HuH-7.5 (cell line): ENCODE measurements at regions not wholly inside any gene's neighbourhood (a gene's known extent, or its start where the extent isn't known, plus 50 kb on each side); places are given as distances from the start of the nearest gene placed in this dataset.
"Not testable (repeated sequence)": the region's sequence is repeated elsewhere in the genome, so short reads cannot be mapped to it uniquely, and the experiment has no call there.

ENCODE experiments used
- DNase-seq: peaks from one replicate; pipeline ENCODE4 v3.0.0; 2011; ENCODE audit warnings: low spot score

GRCh38 chr6:105713474-105714118 lies 310.7 kb upstream of the PREP start:
- no peak for DNase-seq

GRCh38 chr6:105711216-105711615 lies 308.3 kb upstream of the PREP start:
- DNase-seq, result no peak

- no peak for DNase-seq
These were observed 302.7 kb upstream of the PREP start for GRCh38 chr6:105705608-105706007.

GRCh38 chr6:105695461-105695860 lies 292.6 kb upstream of the PREP start:
- DNase-seq, result no peak

GRCh38 chr6:105692613-105693215 lies 289.8 kb upstream of the PREP start:
- no peak for DNase-seq

GRCh38 chr6:105691971-105692370 lies 289.1 kb upstream of the PREP start:
- DNase-seq, result no peak

GRCh38 chr6:105691081-105691480 lies 288.2 kb upstream of the PREP start:
- DNase-seq, result no peak

GRCh38 chr6:105688573-105688972 lies 285.7 kb upstream of the PREP start:
- no peak for DNase-seq

- DNase-seq, result not testable (repeated sequence)
These were observed 283.9 kb upstream of the PREP start for GRCh38 chr6:105686793-105687192.

- no peak for DNase-seq
These were observed 278.2 kb upstream of the PREP start for GRCh38 chr6:105681061-105681460.

- DNase-seq, result no peak
These were observed 277.2 kb upstream of the PREP start for GRCh38 chr6:105680131-105680530.

- no peak for DNase-seq
These were observed 275.6 kb upstream of the PREP start for GRCh38 chr6:105678516-105678915.

- no peak for DNase-seq
These were observed 275.0 kb upstream of the PREP start for GRCh38 chr6:105677671-105678475.

GRCh38 chr6:105676857-105677256 lies 274.0 kb upstream of the PREP start:
- no peak for DNase-seq

GRCh38 chr6:105675715-105676397 lies 273.0 kb upstream of the PREP start:
- DNase-seq, result no peak

- DNase-seq, result not testable (repeated sequence)
These were observed 270.1 kb upstream of the PREP start for GRCh38 chr6:105672856-105673538.

- DNase-seq, result no peak
These were observed 266.4 kb upstream of the PREP start for GRCh38 chr6:105669232-105669631.

- no peak for DNase-seq
These were observed 264.2 kb upstream of the PREP start for GRCh38 chr6:105667056-105667455.

GRCh38 chr6:105664931-105665330 lies 262.0 kb upstream of the PREP start:
- DNase-seq, result no peak

GRCh38 chr6:105651969-105652368 lies 249.1 kb upstream of the PREP start:
- DNase-seq, result no peak

- no peak for DNase-seq
These were observed 247.5 kb upstream of the PREP start for GRCh38 chr6:105650347-105650746.

- DNase-seq, result no peak
These were observed 246.3 kb upstream of the PREP start for GRCh38 chr6:105649192-105649591.
